ENCODE measurements at regions not wholly inside any gene's neighbourhood (a gene's known extent, or its start where the extent isn't known, plus 50 kb on each side); places are given as distances from the start of the nearest gene placed in this dataset.

DNA sequence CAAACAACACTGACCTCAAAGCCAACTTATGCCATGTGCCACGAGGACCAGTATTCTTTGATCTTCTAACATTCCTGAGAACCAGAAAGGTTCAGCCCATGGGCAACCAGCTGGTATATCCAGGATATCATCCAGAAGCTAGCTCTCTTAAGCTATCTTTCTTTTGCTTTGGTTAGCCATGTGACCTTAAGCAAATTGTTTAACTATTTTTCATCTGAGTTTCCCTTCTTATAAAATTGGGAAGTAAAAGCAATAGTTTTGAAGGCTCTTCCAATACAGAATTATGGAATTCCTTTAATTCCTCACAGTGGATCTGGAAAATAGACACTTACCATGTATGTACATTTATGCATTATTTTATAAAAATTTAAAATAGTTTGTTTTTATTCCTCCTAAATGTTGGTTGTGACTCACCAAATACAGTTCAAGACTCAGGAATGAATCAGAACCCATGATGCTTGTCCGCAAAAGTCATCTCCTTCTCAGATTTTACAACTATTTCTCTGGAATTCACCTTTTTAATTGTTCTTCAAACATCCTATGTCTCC lies 435.7 kb downstream of the ZEB2 start:
- DNase-seq (ENCODE audit: low read depth, low spot score): no peak

DNA sequence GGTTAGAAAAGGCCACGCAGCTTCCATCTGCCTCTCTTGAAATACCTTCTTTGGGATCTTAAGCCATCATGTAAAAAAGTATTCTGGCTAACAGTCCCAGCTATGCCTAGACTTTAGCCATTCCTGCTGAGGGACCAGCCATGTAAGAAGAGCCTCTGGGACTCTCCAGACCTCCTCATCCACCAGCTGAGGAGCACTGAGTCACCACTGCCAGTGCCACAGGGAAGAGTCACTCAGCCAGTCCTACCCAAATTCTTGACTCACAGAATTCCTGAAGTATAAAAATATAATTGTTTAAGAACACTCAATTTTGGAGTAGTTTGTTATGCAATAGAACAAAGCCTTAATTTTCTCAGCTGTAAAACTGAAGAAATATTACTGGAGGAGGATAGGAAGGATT lies 436.7 kb downstream of the ZEB2 start:
- DNase-seq (ENCODE audit: low read depth, low spot score): no peak

DNA sequence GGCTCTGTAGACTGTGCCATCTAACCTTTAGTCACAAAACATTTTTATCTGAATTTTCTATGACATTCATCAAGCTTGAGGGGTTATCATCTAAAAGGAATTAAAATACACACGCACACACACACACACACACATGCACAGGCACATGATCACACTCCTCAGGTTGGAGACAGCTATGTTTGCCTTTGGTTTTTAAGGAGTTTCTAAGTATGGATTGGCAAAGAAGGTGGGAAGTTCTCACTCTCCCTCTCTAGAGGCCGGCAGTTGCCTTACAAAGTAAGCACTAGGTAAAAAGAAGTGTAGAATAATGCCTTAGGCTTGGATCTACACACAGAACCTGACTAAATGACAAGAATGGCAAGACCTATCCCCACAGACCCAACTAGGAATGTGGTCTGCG lies 437.1 kb downstream of the ZEB2 start:
- DNase-seq (ENCODE audit: low read depth, low spot score): no peak

DNA sequence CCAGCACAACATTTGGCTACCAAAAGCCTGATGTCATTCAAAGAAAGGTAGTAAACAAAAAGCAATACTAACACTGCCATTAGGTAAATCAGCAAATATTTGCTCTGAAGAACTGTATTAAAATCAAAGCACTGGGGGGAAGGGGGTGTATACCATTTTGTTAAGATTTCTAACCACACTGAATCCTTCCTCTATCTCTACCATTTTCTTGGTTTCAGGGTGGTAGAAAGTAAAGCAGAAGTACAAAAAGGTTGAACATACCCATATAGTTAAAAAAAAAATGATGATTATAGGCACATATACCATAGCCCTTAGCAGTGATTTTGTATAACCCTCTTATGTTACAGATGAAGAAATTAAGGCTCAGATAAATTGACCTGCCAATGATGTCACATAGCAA lies 437.6 kb downstream of the ZEB2 start:
- no peak for DNase-seq (ENCODE audit: low read depth, low spot score)

DNA sequence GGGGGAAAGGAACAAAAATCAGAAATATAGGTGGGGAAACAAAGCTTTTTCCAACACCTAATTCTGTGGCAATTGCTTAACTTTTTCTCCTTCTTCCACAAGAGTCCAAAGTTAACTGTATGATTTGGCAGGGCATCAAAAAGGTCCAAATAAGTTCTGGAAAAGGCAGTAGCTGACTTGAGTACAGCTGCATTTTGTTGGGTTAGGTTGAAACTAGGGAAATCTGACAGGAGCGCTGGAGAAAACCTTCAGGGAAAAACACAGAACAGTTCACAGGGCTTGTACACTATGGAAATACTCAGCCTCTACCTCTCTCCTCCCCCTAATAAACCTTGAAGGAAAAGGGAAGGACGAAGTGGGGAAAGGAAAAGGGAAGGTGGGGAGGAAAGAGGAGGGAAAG lies 438.6 kb downstream of the ZEB2 start:
- DNase-seq (ENCODE audit: low read depth, low spot score): no peak

DNA sequence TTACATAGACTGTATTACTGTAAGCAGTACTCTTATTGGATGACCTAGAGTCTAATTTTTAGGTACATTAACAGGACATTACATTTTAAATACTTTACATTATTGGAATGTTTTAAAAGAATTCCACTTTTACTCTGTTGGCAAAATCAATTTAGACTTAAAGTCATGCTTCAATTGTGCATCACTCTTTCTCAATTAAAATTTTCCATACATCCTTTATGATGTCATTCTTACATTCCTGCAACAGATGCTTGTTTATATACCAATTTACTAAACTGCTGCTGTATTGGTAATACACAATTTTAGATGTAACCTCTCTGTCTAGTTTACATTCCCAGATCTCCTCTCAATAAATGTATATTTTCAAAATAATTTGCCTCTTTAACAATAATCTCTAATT lies 440.1 kb downstream of the ZEB2 start:
- DNase-seq (ENCODE audit: low read depth, low spot score): no peak

DNA sequence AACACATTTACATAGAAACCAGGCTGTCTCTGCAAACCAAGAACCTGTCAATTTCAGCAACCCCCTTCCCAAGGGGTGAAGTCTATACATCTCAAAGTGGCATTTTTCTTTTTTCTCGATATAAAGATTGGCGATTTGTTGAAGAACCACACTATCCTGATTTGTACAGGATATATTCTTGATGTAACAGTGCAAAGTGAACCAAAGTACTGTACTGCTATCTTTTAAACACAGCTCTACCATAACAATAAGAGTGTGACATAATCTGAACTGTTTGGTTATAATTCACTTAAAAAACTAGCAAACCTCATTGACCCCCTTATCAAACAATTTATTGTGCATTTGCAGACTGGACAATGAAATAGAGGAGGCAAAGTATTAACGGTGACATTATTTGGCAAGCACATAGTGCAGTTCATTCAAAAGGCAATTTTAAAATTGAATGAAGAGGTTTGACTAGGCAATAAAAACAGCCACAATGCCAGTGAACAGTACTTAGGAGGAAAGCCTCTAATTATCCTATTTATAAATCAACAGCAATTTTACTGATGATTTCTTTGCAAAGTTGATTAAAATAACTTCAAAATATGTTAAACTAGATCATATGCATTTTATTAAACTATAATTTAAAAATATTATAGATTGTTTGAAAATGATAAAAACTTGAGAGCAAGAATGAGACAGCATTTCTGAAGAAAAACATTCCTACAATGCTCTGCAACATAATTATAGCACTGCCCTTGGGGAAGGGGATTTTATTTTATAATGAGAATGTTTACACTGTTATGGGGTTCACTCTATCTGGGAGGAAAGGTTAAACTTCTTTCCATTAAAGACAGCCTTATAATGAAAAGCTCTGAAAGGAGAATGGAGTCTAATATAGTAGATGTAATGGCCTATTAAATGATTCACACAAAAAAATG lies 440.9 kb downstream of the ZEB2 start:
- DNase-seq (ENCODE audit: low read depth, low spot score): no peak

DNA sequence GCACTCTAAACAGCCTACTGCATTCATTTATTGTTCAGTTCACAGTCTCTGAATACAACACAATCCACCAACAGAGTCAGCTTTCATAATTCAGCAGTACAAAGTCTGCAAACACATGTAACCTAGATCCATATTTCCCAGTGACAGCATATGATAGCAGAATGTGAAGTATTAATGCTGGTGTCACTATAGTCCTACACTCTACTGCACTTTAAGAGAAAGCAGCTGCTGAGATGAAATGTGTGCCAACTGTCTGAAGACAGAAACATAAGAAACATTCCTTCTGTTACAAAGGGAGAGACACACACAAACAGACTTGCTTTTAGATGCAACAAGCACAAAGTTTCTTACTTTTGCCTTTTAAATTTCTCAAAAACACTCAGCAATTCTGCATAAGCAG lies 441.8 kb downstream of the ZEB2 start:
- no peak for DNase-seq (ENCODE audit: low read depth, low spot score)

DNA sequence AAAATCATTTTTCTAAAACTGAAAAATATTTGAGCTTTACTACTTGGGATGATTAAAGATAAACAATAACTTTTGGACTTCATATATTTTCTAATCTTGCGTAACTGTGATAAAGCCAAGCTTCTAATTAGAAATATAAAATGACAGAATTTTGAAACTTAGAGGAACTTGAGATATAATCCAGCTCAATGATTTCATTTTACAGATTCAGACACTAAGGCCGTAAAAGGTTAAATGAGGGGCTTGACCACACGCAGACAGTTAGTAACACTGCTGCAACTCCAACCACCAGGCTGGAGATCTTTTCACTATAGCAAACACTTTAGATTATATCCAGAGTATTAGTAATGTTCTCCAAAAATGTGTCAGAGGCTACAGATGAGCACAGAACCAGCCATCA lies 445.5 kb downstream of the ZEB2 start:
- DNase-seq (ENCODE audit: low read depth, low spot score): no peak

DNA sequence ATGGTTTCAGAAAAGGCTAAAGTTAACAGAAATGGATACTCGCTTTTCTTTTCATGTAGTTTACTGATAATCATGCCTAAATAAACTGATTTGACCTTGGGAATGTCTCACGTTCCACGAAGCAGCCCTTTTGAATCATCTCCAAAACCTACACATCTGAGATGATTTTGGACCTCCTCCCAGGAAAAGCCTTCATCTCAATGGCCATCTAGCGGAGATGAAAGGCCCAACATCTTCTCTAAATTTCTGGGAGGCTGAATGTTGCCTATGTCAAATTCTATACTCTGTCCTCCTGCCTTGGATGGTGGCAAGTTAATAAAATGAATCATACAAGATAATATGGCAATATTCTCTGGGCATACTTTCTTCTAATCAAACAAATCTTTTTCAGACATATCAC lies 448.5 kb downstream of the ZEB2 start:
- DNase-seq (ENCODE audit: low read depth, low spot score): no peak

DNA sequence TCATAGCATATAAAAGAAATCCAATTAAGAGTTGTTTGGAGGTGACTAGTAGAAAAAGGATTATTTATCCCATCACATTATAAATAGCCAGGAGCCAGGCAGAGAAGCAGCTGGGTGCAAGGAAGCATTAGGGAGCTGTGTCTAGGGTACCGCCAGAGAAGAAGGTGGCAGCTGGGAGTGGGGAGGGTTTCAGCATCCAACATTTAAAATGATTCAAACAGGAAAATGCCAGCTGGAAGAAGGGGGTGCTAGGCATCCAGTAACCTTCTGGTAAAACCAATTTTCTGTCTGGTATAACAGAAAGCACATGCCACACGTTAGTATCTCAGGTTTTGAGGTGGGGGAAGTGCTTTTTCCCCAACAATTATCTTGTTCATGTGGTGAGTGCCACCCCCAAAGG lies 452.4 kb downstream of the ZEB2 start:
- no peak for DNase-seq (ENCODE audit: low read depth, low spot score)

DNA sequence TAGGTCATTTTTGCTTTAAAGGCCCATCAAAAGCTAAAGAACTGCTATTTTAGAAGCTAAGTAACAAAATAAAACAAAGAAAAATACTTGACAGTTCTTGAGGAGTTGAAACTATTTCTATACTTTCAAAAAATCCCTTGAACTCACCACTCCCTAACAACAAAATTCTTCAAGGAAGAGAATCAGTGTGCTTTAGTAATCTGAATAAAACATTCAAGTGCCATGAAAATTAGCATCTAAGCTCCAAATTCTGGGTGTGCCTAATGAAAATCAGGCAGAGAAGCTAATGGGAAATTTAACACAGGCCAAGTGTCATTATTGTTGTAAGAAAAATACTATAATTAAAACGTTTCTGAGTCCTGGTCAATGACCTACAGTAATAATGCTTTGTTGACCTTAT lies 456.3 kb downstream of the ZEB2 start:
- no peak for DNase-seq (ENCODE audit: low read depth, low spot score)

DNA sequence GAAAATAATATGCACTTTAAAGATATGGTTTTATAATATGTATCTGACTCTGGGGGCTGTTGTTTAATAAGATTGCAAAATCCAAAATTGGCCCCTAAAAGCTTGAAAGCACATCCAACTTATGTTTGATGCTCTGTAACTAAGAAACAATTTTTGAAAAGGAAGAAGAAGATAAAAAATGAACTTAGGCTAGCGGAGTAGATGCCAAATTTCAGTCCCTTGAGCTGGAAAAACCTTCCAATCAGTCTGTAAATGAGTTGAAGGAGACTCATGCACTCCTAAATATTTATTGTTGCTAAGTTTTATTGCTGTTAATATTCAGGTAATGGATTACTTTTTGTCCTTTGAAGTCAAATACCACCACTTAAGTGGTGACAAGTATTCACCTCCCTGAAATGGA lies 465.0 kb downstream of the ZEB2 start:
- DNase-seq (ENCODE audit: low read depth, low spot score): no peak

DNA sequence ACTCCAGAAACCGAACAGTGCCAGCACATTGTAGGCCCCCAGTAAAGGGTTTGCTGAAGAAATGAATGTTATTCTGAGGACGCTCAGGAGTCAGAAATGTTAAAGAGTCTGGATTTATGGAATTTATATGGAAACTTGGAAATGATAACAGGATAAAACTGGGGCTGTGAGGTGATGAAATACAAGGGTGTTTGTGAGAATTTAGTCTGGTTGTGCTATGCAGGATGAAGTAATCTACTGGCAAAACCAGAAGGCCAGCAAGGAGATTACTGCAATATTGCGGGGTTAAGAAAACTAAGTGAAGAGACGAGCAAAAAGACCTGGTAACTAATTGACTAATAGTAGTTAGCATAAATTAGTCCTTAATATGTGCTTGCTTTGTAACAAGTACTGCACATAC lies 467.8 kb downstream of the ZEB2 start:
- no peak for DNase-seq (ENCODE audit: low read depth, low spot score)

DNA sequence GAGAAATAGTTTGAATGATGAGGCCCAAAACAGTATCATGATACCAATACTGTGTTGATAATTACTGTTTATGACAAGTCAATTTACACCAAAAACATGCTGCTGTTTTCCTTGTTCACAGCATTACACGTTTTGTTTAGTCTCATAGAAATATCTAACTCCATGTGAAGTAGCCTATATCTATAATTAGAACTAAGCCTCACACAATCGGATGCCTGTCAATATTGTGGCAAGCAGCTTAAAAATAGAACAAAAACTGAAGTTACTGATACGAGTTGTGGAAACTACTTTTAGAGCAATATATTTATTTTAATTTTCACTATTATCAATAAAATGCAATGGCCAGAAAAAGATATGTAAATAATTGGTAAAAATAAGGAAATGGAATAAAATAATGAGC lies 470.8 kb downstream of the ZEB2 start:
- no peak for DNase-seq (ENCODE audit: low read depth, low spot score)

DNA sequence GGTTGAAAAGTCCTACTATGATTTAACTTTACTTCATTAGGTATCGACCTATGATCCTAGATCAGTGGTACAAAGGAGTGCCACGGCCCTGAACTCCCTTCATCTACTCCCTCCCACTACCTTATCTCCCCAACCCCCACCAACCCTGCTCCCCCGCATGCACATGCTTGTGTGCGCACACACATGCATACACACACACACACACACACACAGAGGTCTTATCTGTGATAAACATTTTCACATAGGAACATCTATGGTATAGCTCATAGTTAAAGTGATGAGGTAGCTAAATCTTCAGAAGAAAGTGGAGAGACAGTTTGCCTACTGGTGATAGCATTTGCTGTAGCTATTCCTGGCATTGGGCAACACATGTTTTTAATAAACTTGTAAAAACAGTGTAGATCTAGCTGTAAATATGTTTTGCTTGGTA lies 471.3 kb downstream of the ZEB2 start:
- no peak for DNase-seq (ENCODE audit: low read depth, low spot score)

DNA sequence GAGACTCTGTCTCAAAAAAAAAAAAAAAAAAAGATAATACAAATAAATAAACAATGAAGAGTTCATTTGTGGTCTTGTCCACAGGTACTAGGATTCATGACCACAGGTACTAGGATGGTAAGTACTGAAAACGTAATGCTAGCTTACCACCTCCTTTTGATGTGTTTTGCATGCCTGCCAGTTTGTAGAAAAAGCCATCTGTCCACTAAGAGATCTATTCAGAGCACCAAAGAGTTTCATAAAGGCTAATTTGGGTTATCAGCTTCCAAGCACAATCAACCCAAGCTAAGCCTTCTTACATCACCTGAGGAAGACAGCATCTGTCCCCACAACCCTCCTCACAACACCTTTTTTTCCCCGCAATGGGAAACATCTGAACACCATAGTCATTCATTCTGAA lies 477.2 kb downstream of the ZEB2 start:
- no peak for DNase-seq (ENCODE audit: low read depth, low spot score)

DNA sequence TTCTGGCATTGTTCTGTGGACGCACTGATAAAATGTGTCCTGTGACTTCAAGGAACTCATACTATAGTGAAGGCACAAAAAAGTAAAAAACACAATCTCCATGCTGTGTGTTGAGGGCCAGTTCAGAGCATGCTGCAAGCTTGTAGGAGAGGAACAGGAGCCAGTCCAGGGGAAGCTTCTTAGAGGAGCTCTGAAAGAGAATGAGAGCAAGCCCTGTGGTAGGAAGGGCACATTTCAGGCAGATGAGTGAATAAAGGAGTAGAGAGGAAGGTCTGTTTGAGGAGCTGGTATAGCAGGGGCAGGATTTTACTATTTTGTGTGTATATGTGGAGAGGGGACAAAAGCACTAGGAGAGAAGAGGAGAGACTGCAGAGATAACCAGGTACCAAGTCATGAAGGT lies 478.3 kb downstream of the ZEB2 start:
- no peak for DNase-seq (ENCODE audit: low read depth, low spot score)

DNA sequence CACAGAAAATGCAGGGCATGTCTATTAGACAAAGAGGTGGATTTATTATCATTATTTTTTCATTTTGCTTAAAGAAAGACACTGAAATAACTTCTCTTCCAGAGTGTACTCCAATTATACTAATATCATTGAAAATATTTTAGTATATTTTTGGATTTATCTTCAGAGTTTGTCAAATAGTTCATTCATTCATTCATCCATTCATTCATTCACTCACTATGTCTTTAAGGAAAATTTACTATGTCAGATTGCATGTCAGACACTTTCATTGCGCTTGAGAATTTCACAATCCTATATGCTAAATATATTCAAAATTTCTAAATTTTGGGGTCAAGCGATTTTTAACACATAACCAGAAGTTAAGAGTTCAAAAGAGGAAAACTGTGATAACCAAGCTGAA lies 479.1 kb downstream of the ZEB2 start:
- no peak for DNase-seq (ENCODE audit: low read depth, low spot score)

DNA sequence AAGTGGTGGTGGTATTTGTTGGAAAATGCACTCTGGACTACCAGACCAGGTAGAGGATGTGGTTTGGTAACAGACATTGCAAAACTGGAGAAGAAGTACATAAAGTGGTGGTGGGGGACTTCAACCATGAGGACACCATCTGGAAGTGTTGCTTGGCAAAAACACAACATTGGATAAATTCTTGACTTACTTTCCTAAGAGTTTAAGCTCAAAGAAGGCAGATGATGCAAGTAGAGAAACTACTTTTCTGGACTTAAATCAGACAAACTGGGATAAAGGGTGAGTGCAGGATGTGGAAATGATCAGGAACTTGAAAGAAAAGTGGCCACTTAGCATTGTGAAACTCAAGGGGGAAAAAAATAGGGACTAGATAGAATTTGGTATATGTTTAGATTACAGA lies 487.4 kb downstream of the ZEB2 start:
- no peak for DNase-seq (ENCODE audit: low read depth, low spot score)

DNA sequence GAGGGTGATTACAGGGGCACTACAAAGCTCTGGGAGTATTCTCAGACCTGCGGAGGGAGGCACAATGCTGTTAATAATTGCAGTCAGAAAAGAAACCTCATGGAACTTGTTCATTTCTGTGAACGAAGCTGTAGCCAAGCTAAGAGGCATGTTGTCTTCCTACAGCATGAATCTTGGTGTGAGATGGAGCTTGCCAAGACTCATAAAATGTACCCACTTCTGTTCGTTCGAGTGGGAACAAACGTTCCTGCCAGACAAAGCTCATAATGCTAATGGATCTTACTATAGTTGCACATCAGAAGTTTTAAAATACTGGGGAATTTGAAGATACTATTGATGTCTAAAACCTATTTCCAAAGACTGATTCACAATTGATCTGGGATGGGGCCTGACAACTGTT lies 489.1 kb downstream of the ZEB2 start:
- DNase-seq (ENCODE audit: low read depth, low spot score): no peak

DNA sequence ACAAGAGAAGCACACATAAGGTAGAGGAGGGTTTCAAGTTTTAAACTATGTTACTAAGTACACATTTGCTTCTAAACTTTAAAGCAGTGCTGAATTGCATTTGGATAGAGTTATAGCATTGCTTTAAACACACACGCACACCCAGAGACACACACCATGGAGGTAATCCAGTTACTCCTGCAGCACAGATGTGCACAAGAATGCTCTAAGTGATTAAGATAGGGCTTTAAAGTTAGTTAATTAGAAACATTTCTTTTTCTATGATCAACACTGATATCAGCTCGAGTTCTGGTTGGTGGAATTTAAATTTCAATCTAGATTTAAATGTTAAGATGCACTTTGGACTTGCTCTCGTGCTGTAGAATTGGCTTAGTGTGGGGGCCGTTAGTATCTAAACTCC lies 492.3 kb downstream of the ZEB2 start:
- DNase-seq (ENCODE audit: low read depth, low spot score): no peak

DNA sequence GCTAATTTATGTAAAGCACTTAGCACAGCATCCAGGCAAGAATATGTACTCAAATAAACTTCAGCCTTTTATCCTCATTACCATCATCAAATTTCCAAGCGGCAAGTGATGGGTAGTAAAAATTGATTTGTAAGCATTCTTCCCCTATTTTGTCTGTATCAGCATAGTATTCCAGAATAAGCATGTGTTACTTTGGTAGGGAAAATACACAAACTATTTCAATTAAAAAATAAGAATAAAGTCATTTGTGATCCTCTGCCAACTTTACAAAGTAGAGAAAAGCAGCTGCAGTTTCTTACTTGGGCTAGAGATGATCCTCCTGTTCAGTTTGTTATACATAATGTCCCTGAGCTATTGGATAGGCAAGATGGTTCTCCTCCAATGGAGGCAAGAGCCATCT lies 493.2 kb downstream of the ZEB2 start:
- no peak for DNase-seq (ENCODE audit: low read depth, low spot score)

Measured in pulmonary artery endothelial cell (primary cell).